ENCODE measurements at regions not wholly inside any gene's neighbourhood (a gene's known extent, or its start where the extent isn't known, plus 50 kb on each side); places are given as distances from the start of the nearest gene placed in this dataset.

- TF ChIP-seq TCF12 (IDR thresholded peaks at IDR 0.05; ENCODE audit: low read depth) (no peak), EGR1 (IDR thresholded peaks at IDR 0.05) (no peak), EP300 (IDR thresholded peaks at IDR 0.05; ENCODE audit: borderline replicate concordance) (no peak), TAF1 (IDR thresholded peaks at IDR 0.05; ENCODE audit: low read depth) (no peak), MAX (IDR thresholded peaks at IDR 0.05) (no peak), RAD21 (IDR thresholded peaks at IDR 0.05; ENCODE audit: low read depth) (no peak), ZBTB7A (IDR thresholded peaks at IDR 0.05; ENCODE audit: low read depth) (no peak), CREB1 (IDR thresholded peaks at IDR 0.05; ENCODE audit: low read depth) (no peak), YY1 (IDR thresholded peaks at IDR 0.05; ENCODE audit: low read depth) (no peak), FOXM1 (IDR thresholded peaks at IDR 0.05; ENCODE audit: borderline replicate concordance, low read depth) (no peak), CEBPB (IDR thresholded peaks at IDR 0.05) (no peak), TEAD4 (IDR thresholded peaks at IDR 0.05) (no peak), USF1 (IDR thresholded peaks at IDR 0.05) (no peak), REST (IDR thresholded peaks at IDR 0.05; ENCODE audit: low read depth) (no peak), NFIC (IDR thresholded peaks at IDR 0.05) (no peak)
Measured at GRCh38 chr16:51399908-51400670, 249.0 kb upstream of the SALL1 start.

GRCh38 chr16:51394421-51394820 is 243.4 kb upstream of the SALL1 start:
- TF ChIP-seq NFIC (IDR thresholded peaks at IDR 0.05), result no peak
- TF ChIP-seq REST (IDR thresholded peaks at IDR 0.05; ENCODE audit: low read depth), result no peak
- TF ChIP-seq CREB1 (IDR thresholded peaks at IDR 0.05; ENCODE audit: low read depth), result no peak
- TF ChIP-seq TCF12 (IDR thresholded peaks at IDR 0.05; ENCODE audit: low read depth), result no peak
- TF ChIP-seq FOXM1 (IDR thresholded peaks at IDR 0.05; ENCODE audit: borderline replicate concordance, low read depth), result no peak
- no peak for TF ChIP-seq CEBPB (IDR thresholded peaks at IDR 0.05)
- no peak for TF ChIP-seq YY1 (IDR thresholded peaks at IDR 0.05; ENCODE audit: low read depth)
- TF ChIP-seq RAD21 (IDR thresholded peaks at IDR 0.05; ENCODE audit: low read depth), result no peak
- no peak for TF ChIP-seq EGR1 (IDR thresholded peaks at IDR 0.05)
- no peak for TF ChIP-seq ZBTB7A (IDR thresholded peaks at IDR 0.05; ENCODE audit: low read depth)
- no peak for TF ChIP-seq EP300 (IDR thresholded peaks at IDR 0.05; ENCODE audit: borderline replicate concordance)
- TF ChIP-seq TEAD4 (IDR thresholded peaks at IDR 0.05), result no peak
- no peak for TF ChIP-seq TAF1 (IDR thresholded peaks at IDR 0.05; ENCODE audit: low read depth)
- no peak for TF ChIP-seq MAX (IDR thresholded peaks at IDR 0.05)
- TF ChIP-seq USF1 (IDR thresholded peaks at IDR 0.05), result no peak

- TF ChIP-seq YY1 (IDR thresholded peaks at IDR 0.05; ENCODE audit: low read depth) (no peak), TEAD4 (IDR thresholded peaks at IDR 0.05) (no peak), CEBPB (IDR thresholded peaks at IDR 0.05) (no peak), TAF1 (IDR thresholded peaks at IDR 0.05; ENCODE audit: low read depth) (no peak), REST (IDR thresholded peaks at IDR 0.05; ENCODE audit: low read depth) (no peak), ZBTB7A (IDR thresholded peaks at IDR 0.05; ENCODE audit: low read depth) (no peak), EP300 (IDR thresholded peaks at IDR 0.05; ENCODE audit: borderline replicate concordance) (no peak), FOXM1 (IDR thresholded peaks at IDR 0.05; ENCODE audit: borderline replicate concordance, low read depth) (no peak), RAD21 (IDR thresholded peaks at IDR 0.05; ENCODE audit: low read depth) (no peak), USF1 (IDR thresholded peaks at IDR 0.05) (no peak), NFIC (IDR thresholded peaks at IDR 0.05) (no peak), EGR1 (IDR thresholded peaks at IDR 0.05) (no peak), MAX (IDR thresholded peaks at IDR 0.05) (no peak), TCF12 (IDR thresholded peaks at IDR 0.05; ENCODE audit: low read depth) (no peak), CREB1 (IDR thresholded peaks at IDR 0.05; ENCODE audit: low read depth) (no peak)
Measured at GRCh38 chr16:51393381-51394005, 242.4 kb upstream of the SALL1 start.
